Thoracic aorta (tissue), 2 donors: ENCODE measurements at regions not wholly inside any gene's neighbourhood (a gene's known extent, or its start where the extent isn't known, plus 50 kb on each side); places are given as distances from the start of the nearest gene placed in this dataset.

Experiments used
- ATAC-seq: fragments of 150-250 bp; one replicate; pipeline ENCODE4 v1.8.0; 2017; ENCODE audit warnings: low read depth; ENCODE audit not compliant: insufficient number of reproducible peaks, low FRiP score
- DNase-seq: peaks from one replicate; pipeline ENCODE4 v3.0.0-alpha.2; 2020; ENCODE audit warnings: low spot score
- H3K27ac ChIP-seq, 2 donors: fragments of 200-600 bp; sonication (generic); 1 replicate in 1 of 2; 2 replicates in 1 of 2; pipeline ENCODE4 v1.5.1; 2016; ENCODE audit warnings: mild to moderate bottlenecking in 2 of 2, moderate library complexity in 2 of 2
- H3K27me3 ChIP-seq: fragments of 200-600 bp; sonication (generic); replicated peaks from 2 replicates; pipeline ENCODE4 v1.6.0; 2016; ENCODE audit warnings: mild to moderate bottlenecking; ENCODE audit not compliant: insufficient read depth
- H3K36me3 ChIP-seq: fragments of 200-600 bp; sonication (generic); one replicate; pipeline ENCODE4 v1.5.1; 2016
- H3K4me1 ChIP-seq, 2 donors: fragments of 200-600 bp; sonication (generic); 1 replicate in 1 of 2; 2 replicates in 1 of 2; pipeline versions ENCODE4 v1.5.1 to v1.6.0; 2016; ENCODE audit warnings: low read depth in 2 of 2, mild to moderate bottlenecking in 1 of 2; ENCODE audit not compliant: control insufficient read depth in 1 of 2
- H3K4me3 ChIP-seq: fragments of 200-600 bp; sonication (generic); 2 replicates; pipeline ENCODE4 v1.5.1; 2016; ENCODE audit warnings: mild to moderate bottlenecking
- H3K9me3 ChIP-seq: fragments of 200-600 bp; sonication (generic); 2 replicates; pipeline ENCODE4 v1.5.1; 2016
- CTCF ChIP-seq: fragments of 200-600 bp; sonication (generic); IDR thresholded peaks from one replicate; pipeline ENCODE4 v1.5.1; 2019; ENCODE audit warnings: antibody characterized with exemption

- no peaks in the 10 kb centered on the region for H3K4me1 ChIP-seq
- ATAC-seq (no peak), DNase-seq (no peak)
- no peaks in the 10 kb centered on the region for H3K9me3 ChIP-seq
- H3K27ac ChIP-seq: no peak overlapping the region
- H3K36me3 ChIP-seq: no peaks in the 10 kb centered on the region
- no peaks in the 10 kb centered on the region for H3K27me3 ChIP-seq
- H3K4me3 ChIP-seq: no peak overlapping the region
- TF ChIP-seq CTCF: no peak
Observed at GRCh38 chr3:34421762-34422161, 623.3 kb downstream of the PDCD6IP start.

DNA sequence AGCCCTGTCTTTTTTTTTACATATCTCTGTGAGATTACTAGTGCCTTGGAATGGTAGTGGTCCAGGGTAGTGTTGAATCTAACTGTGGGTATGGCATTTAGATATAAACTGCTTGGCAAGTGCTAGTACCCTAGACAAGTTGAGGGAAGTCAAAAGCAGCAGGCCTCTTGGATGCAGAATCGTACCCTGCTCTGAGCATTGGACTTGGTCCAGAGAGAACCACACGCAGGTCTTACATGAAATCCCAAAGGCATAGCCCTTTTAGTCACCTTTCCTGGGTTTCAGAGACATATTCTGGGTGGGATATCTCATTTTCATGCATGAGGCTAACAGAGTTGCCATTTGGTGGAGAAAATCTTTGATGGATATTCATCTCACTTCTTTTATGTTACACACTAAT, 641.4 kb downstream of the PDCD6IP start:
- Histone ChIP-seq H3K27ac (no peak overlapping the region), H3K27me3 (no peaks in the 10 kb centered on the region), H3K4me3 (no peak overlapping the region), H3K4me1 (no peaks in the 10 kb centered on the region), H3K36me3 (no peaks in the 10 kb centered on the region), H3K9me3 (peaks cover 10% of the 10 kb centered on the region)
- no peak for TF ChIP-seq CTCF
- ATAC-seq (no peak), DNase-seq (no peak)

DNA sequence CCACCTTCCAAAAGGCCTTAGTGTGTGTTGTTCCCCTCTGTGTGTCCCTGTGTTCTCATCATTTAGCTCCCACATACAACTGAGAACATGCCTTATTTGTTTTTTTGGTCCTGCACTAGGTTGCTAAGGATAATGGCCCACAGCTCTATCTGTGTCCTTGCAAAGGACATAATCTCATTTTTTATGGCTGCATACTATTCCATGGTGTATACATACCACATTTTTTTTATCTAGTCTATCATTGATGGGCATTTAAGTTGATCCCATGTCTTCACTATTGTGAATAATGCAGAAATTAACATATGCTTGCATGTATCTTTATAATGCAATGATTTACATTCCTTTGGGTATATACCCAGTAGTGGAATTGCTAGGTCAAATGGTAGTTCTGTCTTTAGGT, 645.7 kb downstream of the PDCD6IP start:
- no peak for DNase-seq
- Histone ChIP-seq H3K4me3 (no peak overlapping the region), H3K9me3 (peaks cover 17% of the 10 kb centered on the region), H3K36me3 (no peaks in the 10 kb centered on the region), H3K4me1 (no peaks in the 10 kb centered on the region), H3K27ac (no peak overlapping the region), H3K27me3 (no peaks in the 10 kb centered on the region)
- no peak for TF ChIP-seq CTCF
- ATAC-seq: no peak

GRCh38 chr3:34449305-34449704, 650.9 kb downstream of the PDCD6IP start:
- no peaks in the 10 kb centered on the region for H3K27me3 ChIP-seq
- no peak for ATAC-seq
- H3K27ac ChIP-seq: no peak overlapping the region
- H3K36me3 ChIP-seq: no peaks in the 10 kb centered on the region
- no peaks in the 10 kb centered on the region for H3K4me1 ChIP-seq
- no peak overlapping the region for H3K4me3 ChIP-seq
- no peak for TF ChIP-seq CTCF
- H3K9me3 ChIP-seq: peaks cover 7% of the 10 kb centered on the region
- DNase-seq: no peak

DNA sequence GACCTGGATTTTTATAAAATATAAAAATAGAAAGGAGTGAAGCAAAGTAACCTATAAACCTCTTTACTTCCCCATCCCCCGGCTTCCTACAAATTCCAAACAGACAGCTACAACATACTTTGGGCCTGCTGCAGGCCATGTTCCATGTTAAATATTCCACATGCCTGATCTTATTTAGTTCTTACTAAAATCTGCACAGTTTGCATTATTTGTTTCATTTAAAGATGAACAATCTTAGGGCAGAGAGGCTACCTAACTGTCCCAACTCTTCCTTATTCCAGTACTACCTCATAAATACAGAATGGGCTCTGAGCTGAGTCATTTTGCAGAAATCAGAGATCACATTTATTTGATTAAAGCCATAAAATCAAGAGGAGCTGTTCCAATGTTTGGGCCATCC, 665.0 kb downstream of the PDCD6IP start:
- Histone ChIP-seq H3K27me3 (no peaks in the 10 kb centered on the region), H3K4me3 (no peak overlapping the region), H3K4me1 (no peaks in the 10 kb centered on the region), H3K36me3 (no peaks in the 10 kb centered on the region), H3K27ac (no peak overlapping the region), H3K9me3 (peaks cover 15% of the 10 kb centered on the region)
- DNase-seq (no peak), ATAC-seq (no peak)
- TF ChIP-seq CTCF: no peak
